HepG2 (cell line): ENCODE measurements at regions not wholly inside any gene's neighbourhood (a gene's known extent, or its start where the extent isn't known, plus 50 kb on each side); places are given as distances from the start of the nearest gene placed in this dataset.

Experiments used
- SRSF4 ChIP-seq: fragments of 200-400 bp; formaldehyde crosslinking; IDR thresholded peaks from one replicate; pipeline ENCODE4 v1.6.1; 2018; ENCODE audit warnings: mild to moderate bottlenecking, low read depth, low read length, moderate library complexity; ENCODE audit not compliant: poor library complexity, severe bottlenecking
- ZNF558 ChIP-seq: sonication (generic); formaldehyde crosslinking; IDR thresholded peaks from 2 replicates; pipeline ENCODE4 v1.9.0; 2022; ENCODE audit warnings: mild to moderate bottlenecking, missing genetic modification reagents, borderline replicate concordance
- TF ChIP-seq, protein P1 (sequence below): sonication (generic); formaldehyde crosslinking; IDR thresholded peaks from 2 replicates; pipeline ENCODE4 v1.8.1; 2022; ENCODE audit warnings: mild to moderate bottlenecking, missing genetic modification reagents

DNA sequence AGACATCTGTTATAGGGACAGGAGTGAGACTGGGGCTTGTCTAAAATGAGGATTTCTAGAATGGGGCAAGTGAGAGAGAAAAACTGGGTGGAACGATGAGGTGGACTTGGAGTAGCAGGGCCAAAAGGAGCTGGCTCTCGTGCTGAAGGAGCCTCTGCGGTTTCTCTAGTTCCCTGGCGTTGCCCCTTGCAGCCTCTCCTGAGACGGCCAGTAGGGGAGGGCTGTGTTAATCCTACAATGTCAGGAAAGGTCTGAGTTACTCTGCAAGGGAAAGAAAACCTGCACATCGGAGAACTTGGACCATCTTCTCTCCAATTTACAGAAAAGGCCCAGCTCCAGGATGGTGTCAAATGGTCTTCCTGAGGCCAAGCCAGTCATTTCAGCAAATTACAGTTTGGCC lies 963.8 kb upstream of the FLRT2 start:
- TF ChIP-seq ZNF558 (CRISPR knock-in tag): no peak
- TF ChIP-seq, protein P1, sequence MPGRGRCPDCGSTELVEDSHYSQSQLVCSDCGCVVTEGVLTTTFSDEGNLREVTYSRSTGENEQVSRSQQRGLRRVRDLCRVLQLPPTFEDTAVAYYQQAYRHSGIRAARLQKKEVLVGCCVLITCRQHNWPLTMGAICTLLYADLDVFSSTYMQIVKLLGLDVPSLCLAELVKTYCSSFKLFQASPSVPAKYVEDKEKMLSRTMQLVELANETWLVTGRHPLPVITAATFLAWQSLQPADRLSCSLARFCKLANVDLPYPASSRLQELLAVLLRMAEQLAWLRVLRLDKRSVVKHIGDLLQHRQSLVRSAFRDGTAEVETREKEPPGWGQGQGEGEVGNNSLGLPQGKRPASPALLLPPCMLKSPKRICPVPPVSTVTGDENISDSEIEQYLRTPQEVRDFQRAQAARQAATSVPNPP (CRISPR knock-in tag): no peak
- no peak for TF ChIP-seq SRSF4
